Nephron (organoid): ENCODE measurements at regions not wholly inside any gene's neighbourhood (a gene's known extent, or its start where the extent isn't known, plus 50 kb on each side); places are given as distances from the start of the nearest gene placed in this dataset.

Experiments used
- H3K27ac Mint-ChIP-seq, 3 experiments: 2 replicates each; pipeline ENCODE4 v1.8.0; 2020; ENCODE audit warnings: mixed read lengths in 3 of 3, mild to moderate bottlenecking in 2 of 3, moderate library complexity in 1 of 3
- H3K27me3 Mint-ChIP-seq: 2 replicates; pipeline ENCODE4 v1.8.0; 2021; ENCODE audit warnings: low read depth, mild to moderate bottlenecking, moderate library complexity, mixed read lengths
- H3K36me3 Mint-ChIP-seq: 2 replicates; pipeline ENCODE4 v1.8.0; 2020; ENCODE audit warnings: low read depth, mixed read lengths
- H3K4me1 Mint-ChIP-seq: 2 replicates; pipeline ENCODE4 v1.8.0; 2020; ENCODE audit warnings: mixed read lengths
- H3K4me3 Mint-ChIP-seq, 3 experiments: 2 replicates each; pipeline ENCODE4 v1.8.0; 2020; ENCODE audit warnings: mild to moderate bottlenecking in 3 of 3, mixed read lengths in 3 of 3, moderate library complexity in 2 of 3
- H3K9me3 Mint-ChIP-seq: 2 replicates; pipeline ENCODE4 v1.8.0; 2020; ENCODE audit warnings: mixed read lengths
- TF ChIP-seq, protein P1 (sequence below), 3 experiments: fragments of 200-600 bp; sonication (generic); IDR thresholded peaks; one replicate each; pipeline ENCODE4 v1.5.0; 2021; ENCODE audit warnings: antibody characterized with exemption in 3 of 3; ENCODE audit not compliant: unreplicated experiment in 3 of 3

DNA sequence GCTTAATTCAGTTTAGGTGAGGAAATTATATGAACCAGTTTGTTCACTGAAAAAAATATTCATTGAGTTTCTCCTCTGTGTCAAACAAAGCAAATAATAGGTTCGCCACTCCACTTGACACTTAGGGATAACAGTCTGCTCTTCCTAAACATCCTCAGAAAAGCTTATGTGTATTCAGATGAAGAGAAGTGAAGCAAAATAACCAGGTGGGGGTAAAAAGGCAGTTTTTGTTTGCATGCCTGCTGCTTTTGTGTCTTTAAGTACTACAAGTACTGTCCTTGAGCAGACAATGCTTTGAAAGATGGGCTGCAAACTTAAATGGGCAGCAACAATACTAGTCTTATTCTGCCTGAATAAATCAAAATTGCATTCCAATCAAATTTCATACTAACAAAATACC lies 910.7 kb upstream of the MDGA2 start:
- H3K4me1 Mint-ChIP-seq = no peaks in the 10 kb centered on the region
- TF ChIP-seq, protein P1, sequence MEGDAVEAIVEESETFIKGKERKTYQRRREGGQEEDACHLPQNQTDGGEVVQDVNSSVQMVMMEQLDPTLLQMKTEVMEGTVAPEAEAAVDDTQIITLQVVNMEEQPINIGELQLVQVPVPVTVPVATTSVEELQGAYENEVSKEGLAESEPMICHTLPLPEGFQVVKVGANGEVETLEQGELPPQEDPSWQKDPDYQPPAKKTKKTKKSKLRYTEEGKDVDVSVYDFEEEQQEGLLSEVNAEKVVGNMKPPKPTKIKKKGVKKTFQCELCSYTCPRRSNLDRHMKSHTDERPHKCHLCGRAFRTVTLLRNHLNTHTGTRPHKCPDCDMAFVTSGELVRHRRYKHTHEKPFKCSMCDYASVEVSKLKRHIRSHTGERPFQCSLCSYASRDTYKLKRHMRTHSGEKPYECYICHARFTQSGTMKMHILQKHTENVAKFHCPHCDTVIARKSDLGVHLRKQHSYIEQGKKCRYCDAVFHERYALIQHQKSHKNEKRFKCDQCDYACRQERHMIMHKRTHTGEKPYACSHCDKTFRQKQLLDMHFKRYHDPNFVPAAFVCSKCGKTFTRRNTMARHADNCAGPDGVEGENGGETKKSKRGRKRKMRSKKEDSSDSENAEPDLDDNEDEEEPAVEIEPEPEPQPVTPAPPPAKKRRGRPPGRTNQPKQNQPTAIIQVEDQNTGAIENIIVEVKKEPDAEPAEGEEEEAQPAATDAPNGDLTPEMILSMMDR (IDR thresholded peaks at IDR 0.05; ENCODE audit: unreplicated experiment in 3 of 3) = no peak
- H3K4me3 Mint-ChIP-seq = no peak overlapping the region
- H3K27ac Mint-ChIP-seq = no peak overlapping the region
- no peaks in the 10 kb centered on the region for H3K27me3 Mint-ChIP-seq
- H3K9me3 Mint-ChIP-seq = no peaks in the 10 kb centered on the region
- H3K36me3 Mint-ChIP-seq = no peaks in the 10 kb centered on the region

- Mint-ChIP-seq H3K4me1 (no peaks in the 10 kb centered on the region), H3K36me3 (no peaks in the 10 kb centered on the region), H3K27ac (no peak overlapping the region), H3K9me3 (no peaks in the 10 kb centered on the region), H3K27me3 (no peaks in the 10 kb centered on the region), H3K4me3 (no peak overlapping the region)
- TF ChIP-seq, protein P1 (IDR thresholded peaks at IDR 0.05; ENCODE audit: unreplicated experiment in 3 of 3) = no peak
Measured at GRCh38 chr14:48584031-48584430, 908.6 kb upstream of the MDGA2 start.

GRCh38 chr14:48582938-48583337 lies 907.5 kb upstream of the MDGA2 start:
- peaks cover 2% of the 10 kb centered on the region for H3K9me3 Mint-ChIP-seq
- no peaks in the 10 kb centered on the region for H3K36me3 Mint-ChIP-seq
- TF ChIP-seq, protein P1 (IDR thresholded peaks at IDR 0.05; ENCODE audit: unreplicated experiment in 3 of 3) = no peak
- H3K27me3 Mint-ChIP-seq = no peaks in the 10 kb centered on the region
- no peak overlapping the region for H3K4me3 Mint-ChIP-seq
- H3K27ac Mint-ChIP-seq = no peak overlapping the region
- no peaks in the 10 kb centered on the region for H3K4me1 Mint-ChIP-seq

DNA sequence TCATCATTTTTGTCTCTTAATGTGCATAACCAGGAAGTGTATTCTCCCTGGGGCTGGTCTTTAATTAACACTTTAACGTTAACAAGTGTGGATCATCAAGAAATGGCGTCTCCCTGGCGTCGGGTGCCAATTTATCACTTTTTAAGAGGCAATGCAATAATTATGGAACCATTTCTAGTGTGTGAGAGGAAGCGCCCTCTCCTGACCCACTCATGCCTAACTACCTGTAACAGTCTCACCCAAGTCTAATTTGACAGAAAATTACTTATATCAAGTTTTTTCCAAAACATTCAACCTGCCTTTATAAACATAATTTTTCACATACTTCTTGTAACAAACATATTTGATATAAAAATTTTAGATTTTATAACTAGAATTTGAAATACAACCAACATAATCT lies 905.3 kb upstream of the MDGA2 start:
- H3K27ac Mint-ChIP-seq = no peak overlapping the region
- H3K27me3 Mint-ChIP-seq = no peaks in the 10 kb centered on the region
- peaks cover 6% of the 10 kb centered on the region for H3K4me1 Mint-ChIP-seq
- TF ChIP-seq, protein P1 (IDR thresholded peaks at IDR 0.05; ENCODE audit: unreplicated experiment in 3 of 3) = no peak
- peaks cover 8% of the 10 kb centered on the region for H3K9me3 Mint-ChIP-seq
- no peaks in the 10 kb centered on the region for H3K36me3 Mint-ChIP-seq
- no peak overlapping the region for H3K4me3 Mint-ChIP-seq

GRCh38 chr14:48575772-48576171 lies 900.4 kb upstream of the MDGA2 start:
- Mint-ChIP-seq H3K4me3 (no peak overlapping the region), H3K27me3 (no peaks in the 10 kb centered on the region), H3K36me3 (no peaks in the 10 kb centered on the region), H3K27ac (no peak overlapping the region), H3K4me1 (peaks cover 6% of the 10 kb centered on the region), H3K9me3 (peaks cover 32% of the 10 kb centered on the region)
- TF ChIP-seq, protein P1 (IDR thresholded peaks at IDR 0.05; ENCODE audit: unreplicated experiment in 3 of 3) = no peak

GRCh38 chr14:48568688-48569087 lies 893.3 kb upstream of the MDGA2 start:
- TF ChIP-seq, protein P1 (IDR thresholded peaks at IDR 0.05; ENCODE audit: unreplicated experiment in 3 of 3) = no peak
- Mint-ChIP-seq H3K27me3 (peaks cover 4% of the 10 kb centered on the region), H3K9me3 (peaks cover 22% of the 10 kb centered on the region), H3K4me1 (no peaks in the 10 kb centered on the region), H3K4me3 (no peak overlapping the region), H3K27ac (no peak overlapping the region), H3K36me3 (no peaks in the 10 kb centered on the region)
